Gastroesophageal sphincter (tissue), 3 donors: ENCODE measurements at regions not wholly inside any gene's neighbourhood (a gene's known extent, or its start where the extent isn't known, plus 50 kb on each side); places are given as distances from the start of the nearest gene placed in this dataset.

ENCODE experiments used
- EP300 ChIP-seq: sonication (generic); formaldehyde crosslinking; IDR thresholded peaks from one replicate; pipeline ENCODE4 v1.6.1; 2017; ENCODE audit warnings: antibody characterized with exemption, mild to moderate bottlenecking
- POLR2A ChIP-seq, 2 donors: fragments of 450-650 bp; IDR thresholded peaks; one replicate each; pipeline ENCODE4 v1.6.1; 2017; ENCODE audit warnings: antibody characterized with exemption in 2 of 2, mild to moderate bottlenecking in 2 of 2, moderate library complexity in 1 of 2
- POLR2AphosphoS5 ChIP-seq: sonication (generic); formaldehyde crosslinking; IDR thresholded peaks from one replicate; pipeline ENCODE4 v1.6.1; 2017; ENCODE audit warnings: antibody characterized with exemption
- TF ChIP-seq, protein P1 (sequence below), 4 experiments: fragments of 200-600 bp in 2 of 4; fragments of 450-650 bp in 2 of 4; sonication (generic) in 1 of 4; IDR thresholded peaks; one replicate each; pipeline ENCODE4 v1.5.1; 2017 to 2019; ENCODE audit warnings: antibody characterized with exemption in 4 of 4, mild to moderate bottlenecking in 2 of 4, moderate library complexity in 2 of 4

DNA sequence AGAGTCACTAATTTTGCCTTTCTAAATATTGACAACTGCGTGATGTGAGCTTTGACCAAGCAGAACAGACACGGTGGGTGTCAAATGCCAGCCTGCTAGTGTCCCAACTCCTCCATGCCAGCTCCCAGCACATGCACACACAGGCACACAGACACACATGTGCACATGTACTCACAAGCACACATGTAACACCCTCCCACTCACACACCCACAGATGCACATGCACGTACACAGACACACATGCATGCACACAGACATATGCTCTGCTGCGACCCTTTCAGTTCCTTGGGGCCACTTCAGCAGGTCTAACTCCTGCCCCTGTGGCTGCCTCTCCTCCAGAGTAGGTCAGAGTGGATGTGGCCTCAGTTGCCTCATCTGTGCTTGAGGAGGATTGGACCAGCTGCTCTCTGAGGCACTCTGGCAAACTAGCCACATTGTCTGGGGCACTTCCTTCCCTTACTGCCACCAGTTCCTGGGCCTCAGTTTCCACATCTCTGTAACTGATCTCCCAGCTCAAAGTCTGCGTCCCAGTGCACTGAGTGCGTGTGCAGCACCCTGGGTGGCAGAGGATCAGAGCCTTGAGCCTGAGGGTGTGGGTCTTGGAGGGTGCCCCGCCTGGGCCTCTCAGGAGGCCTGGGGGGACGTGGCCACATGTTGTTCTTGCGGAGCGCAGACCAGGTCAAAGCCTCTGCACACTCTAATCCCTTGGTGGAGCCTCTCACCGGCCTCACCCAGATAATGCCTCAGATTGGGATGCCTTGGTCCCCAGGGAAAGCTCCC is 55.0 kb upstream of the PRR23E start:
- TF ChIP-seq, protein P1, sequence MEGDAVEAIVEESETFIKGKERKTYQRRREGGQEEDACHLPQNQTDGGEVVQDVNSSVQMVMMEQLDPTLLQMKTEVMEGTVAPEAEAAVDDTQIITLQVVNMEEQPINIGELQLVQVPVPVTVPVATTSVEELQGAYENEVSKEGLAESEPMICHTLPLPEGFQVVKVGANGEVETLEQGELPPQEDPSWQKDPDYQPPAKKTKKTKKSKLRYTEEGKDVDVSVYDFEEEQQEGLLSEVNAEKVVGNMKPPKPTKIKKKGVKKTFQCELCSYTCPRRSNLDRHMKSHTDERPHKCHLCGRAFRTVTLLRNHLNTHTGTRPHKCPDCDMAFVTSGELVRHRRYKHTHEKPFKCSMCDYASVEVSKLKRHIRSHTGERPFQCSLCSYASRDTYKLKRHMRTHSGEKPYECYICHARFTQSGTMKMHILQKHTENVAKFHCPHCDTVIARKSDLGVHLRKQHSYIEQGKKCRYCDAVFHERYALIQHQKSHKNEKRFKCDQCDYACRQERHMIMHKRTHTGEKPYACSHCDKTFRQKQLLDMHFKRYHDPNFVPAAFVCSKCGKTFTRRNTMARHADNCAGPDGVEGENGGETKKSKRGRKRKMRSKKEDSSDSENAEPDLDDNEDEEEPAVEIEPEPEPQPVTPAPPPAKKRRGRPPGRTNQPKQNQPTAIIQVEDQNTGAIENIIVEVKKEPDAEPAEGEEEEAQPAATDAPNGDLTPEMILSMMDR (IDR thresholded peaks at IDR 0.05) = no peak
- TF ChIP-seq EP300 = no peak
- no peak for TF ChIP-seq POLR2A (IDR thresholded peaks at IDR 0.05)
- no peak for TF ChIP-seq POLR2AphosphoS5
